Spleen (tissue), 7 donors: ENCODE measurements at regions not wholly inside any gene's neighbourhood (a gene's known extent, or its start where the extent isn't known, plus 50 kb on each side); places are given as distances from the start of the nearest gene placed in this dataset.

Source experiments
- CTCF ChIP-seq, 11 experiments: fragments of 200-600 bp in 7 of 11; fragments of 450-650 bp in 4 of 11; sonication (generic) in 4 of 11; IDR thresholded peaks in 8 of 11; conservative IDR thresholded peaks in 3 of 11; 1 replicate in 7 of 11; 2 replicates in 4 of 11; pipeline versions ENCODE4 v1.4.0 to v1.8.0; 2016 to 2021; ENCODE audit warnings: antibody characterized with exemption in 11 of 11, inconsistent platforms in 4 of 11, mild to moderate bottlenecking in 1 of 11
- POLR2A ChIP-seq, 3 donors: fragments of 450-650 bp; IDR thresholded peaks; one replicate each; pipeline ENCODE4 v1.5.1; 2017; ENCODE audit warnings: antibody characterized with exemption in 3 of 3, mild to moderate bottlenecking in 1 of 3
- donor health status: DM: no; HTN: no; CAD: no; lungs with moderate emphysema.
- donor health status: DM: no; HTN: no; CAD: no.
- donor health status: DM: no; HTN: no; CAD: no.

- TF ChIP-seq CTCF (IDR thresholded peaks at IDR 0.05 in 8 of 11, conservative IDR thresholded peaks at IDR 0.05 in 3 of 11) = no peak
- TF ChIP-seq POLR2A (IDR thresholded peaks at IDR 0.05) = no peak
Observed at GRCh38 chr9:15113288-15113687, 193.7 kb downstream of the TTC39B start.
